COLO668 (cell line): ENCODE measurements at regions not wholly inside any gene's neighbourhood (a gene's known extent, or its start where the extent isn't known, plus 50 kb on each side); places are given as distances from the start of the nearest gene placed in this dataset.

Experiments
- DNase-seq: peaks from one replicate; lab custom pipeline; 2025; ENCODE audit not compliant: unreplicated experiment; lab: John Stamatoyannopoulos, UW

GRCh38 chr17:53891726-53892125, 69.0 kb downstream of the KIF2B start:
- no peak for DNase-seq

DNA sequence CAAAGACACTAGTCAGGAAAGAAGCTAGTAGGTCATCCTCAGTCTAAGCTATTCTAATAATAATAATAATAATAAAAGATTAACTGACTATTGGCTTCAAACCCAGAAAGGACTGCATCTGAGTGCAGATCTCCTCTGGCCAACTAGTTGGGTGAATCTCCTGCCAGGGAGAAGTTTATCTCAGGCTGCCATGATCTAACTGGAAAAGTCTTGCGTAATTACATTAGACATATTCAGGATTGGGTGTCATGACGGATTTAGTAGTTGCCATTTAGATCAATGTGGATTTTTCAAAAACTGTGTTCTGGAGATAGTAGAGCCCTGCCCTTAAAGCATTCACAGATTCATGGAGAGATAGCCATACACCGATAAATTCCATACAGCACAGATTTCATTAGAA, 69.5 kb downstream of the KIF2B start:
- no peak for DNase-seq

DNA sequence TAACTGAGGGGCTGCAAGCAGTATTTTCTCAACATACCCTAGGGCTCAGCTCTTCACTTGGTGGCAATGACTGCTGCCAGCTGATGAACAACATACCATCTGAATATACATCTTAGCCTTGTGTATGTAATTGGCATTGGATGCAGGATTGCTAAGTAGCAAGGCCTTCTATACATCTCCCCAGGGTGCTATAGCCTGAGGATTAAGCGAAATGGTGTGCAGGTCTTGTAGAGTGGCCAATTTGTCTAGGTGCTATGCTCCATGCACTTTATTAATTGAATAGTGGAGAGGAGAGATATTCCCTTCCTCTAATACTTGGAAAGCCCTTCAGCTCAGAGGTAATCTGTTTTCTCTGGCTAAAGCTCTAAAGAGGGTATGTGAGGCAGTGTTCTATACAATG, 71.9 kb downstream of the KIF2B start:
- DNase-seq, result no peak

DNA sequence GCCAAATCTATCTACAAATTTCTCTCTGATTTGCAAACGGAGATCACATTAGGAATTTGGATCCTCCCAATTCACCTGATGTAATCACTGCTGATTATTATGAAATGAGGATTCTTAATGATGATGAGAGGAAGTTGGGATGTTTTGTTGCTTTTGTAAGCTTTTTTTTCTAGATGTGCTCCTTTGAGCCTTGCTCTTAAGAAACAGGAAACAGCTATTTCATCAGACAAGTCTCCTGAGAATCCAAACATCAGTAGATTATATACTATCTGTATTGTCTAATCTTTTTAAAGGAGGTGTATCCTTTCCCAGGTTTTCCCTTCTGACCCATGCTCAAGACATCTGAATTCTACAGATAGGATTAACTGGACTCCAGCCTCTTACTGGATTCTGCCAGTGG, 73.3 kb downstream of the KIF2B start:
- no peak for DNase-seq

- no peak for DNase-seq
Measured at GRCh38 chr17:53900951-53901350, 78.2 kb downstream of the KIF2B start.

GRCh38 chr17:53907435-53907834, 84.7 kb downstream of the KIF2B start:
- no peak for DNase-seq

DNA sequence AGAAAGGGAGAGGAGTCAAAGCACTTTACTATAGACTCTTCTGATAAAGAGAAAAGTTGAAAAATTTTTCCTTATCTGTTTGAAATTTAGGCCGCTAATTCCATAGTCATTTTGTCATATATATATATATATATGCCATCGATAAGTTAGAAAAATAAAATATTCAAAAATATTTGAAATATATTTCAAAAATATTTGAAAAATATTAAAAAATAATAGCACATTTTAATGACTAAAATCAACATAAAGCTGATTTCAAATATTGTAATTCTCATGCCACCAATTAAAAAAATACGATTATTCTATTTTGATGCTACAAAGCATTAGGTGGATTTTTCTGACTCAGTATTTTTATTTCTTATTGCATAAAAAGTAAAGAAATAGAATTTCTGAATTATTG, 87.1 kb downstream of the KIF2B start:
- no peak for DNase-seq

- no peak for DNase-seq
Measured at GRCh38 chr17:53912117-53912516, 89.4 kb downstream of the KIF2B start.

DNA sequence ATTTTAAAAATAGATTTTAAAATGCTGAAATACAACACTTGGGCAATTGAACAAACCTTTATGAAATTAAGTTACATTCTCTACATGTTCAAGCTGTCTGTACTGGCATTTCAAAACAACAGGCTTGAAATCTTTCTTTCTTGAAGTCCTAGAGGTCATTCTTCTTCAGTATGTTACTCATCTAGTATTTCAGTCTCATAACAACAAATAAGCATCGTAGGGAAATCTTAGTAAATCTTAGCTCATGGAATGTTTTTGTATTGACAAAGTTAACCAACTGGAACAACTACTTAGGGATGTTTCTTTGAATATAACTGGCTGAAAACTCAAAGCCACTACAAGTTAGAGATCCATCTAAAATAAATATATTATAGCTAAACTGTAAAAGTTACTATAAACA, 96.6 kb downstream of the KIF2B start:
- no peak for DNase-seq

- DNase-seq, result no peak
Measured at GRCh38 chr17:53924530-53925455, 102.1 kb downstream of the KIF2B start.

GRCh38 chr17:53932386-53932785, 109.7 kb downstream of the KIF2B start:
- no peak for DNase-seq

GRCh38 chr17:53934931-53935330, 112.2 kb downstream of the KIF2B start:
- no peak for DNase-seq

GRCh38 chr17:53941231-53941630, 118.5 kb downstream of the KIF2B start:
- DNase-seq, result no peak

DNA sequence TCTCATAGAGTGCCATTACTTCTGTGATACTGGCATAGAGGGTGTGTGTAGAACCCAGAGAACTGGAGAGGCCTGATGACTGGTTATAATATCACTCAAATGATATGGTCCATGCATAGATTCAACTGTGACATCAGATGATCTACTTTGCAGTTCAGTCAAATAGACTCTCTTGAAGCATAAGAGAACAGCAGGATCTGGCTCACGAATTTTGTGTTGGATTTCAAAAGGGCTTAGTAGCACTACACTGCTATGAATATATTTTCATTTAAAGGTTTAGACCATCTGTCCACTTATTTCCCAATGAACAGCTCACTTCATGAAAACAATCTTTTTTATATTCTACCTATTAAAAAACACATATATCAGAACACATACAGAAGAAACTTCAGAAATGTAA, 119.7 kb downstream of the KIF2B start:
- DNase-seq, result no peak

DNA sequence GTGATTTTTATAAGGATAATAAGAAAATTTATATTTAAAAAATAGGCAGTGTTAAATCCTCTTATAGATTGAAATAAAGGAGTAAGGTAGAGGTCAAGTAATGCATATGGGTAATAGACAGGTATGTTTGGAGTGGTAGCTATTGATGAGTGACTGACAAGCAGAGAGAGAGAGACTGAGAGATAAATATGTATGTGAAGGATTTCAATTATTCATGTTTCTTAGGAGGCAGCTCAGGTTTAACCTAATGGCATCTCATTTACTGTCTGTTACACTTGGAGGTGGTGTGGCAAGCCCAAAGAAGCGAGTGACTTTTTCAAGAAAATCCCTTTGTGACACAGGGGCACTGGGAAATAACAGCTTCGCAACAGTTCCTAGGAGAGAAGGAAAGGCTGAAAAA, 120.2 kb downstream of the KIF2B start:
- no peak for DNase-seq

DNA sequence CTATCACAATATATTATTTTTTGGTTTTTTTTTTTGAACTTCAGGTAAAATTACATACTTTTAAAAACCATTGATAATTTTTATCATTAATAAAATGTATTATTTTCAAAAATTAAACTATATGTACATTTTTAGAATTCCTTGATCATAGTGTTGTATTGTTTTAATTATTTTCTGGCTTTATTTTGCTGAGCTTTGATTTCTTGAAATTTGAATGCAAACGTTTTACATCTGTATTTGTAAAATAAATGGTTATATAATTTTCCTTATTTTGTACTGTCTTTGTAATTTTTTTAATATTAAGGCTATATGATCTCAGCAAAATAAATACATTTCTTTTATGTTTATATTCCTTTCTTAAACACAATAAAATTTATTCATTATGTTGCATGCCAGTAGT, 125.6 kb downstream of the KIF2B start:
- no peak for DNase-seq

- DNase-seq, result no peak
Measured at GRCh38 chr17:53949473-53950090, 126.9 kb downstream of the KIF2B start.

DNA sequence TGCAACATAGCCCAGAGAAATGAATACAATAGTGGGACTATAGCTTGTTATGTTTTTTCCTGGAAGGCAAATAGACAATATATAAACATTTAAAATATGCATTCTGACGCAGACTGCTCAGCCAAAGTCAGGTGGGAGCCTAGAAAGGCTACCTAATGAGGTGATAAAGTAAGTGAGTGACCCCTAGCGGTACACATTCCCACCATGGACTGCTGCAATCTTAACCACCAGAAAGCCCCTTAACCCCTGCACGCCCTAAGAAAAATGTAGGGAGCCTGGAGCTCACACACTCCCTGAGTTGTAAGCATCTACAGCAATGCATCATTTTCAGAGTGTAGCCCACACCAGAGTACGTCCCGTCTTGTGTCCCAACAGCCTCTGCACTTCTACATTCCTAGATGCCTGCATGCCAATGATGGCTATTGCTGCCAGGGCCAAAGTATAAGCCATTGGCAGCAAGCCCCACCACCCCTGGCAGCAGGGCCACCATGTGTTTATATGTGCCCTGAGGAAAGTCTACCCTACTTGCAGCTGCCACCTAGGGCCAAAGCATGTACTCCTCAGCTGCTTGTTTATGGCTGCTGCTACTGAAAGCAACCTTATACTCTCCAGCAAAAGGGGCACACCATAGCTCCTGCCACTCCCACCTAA, 127.6 kb downstream of the KIF2B start:
- DNase-seq, result no peak

DNA sequence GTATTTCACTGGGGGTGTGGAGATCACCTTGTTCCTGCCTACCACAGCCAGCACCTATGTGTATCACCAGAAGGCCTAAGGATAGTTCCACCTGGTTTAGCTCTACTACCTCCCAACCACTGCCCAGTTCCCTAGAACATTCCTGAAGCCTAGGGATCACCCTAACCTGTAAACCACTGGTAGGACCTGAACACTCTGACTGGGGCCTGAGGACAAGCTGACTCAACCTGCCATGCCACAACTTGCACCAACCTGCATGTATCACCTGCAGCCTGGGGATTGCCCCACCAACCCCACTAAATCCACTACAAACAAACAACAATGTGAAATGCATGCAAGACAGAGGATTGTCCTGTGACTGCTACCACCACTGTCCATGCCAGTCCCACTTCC, 128.1 kb downstream of the KIF2B start:
- no peak for DNase-seq

DNA sequence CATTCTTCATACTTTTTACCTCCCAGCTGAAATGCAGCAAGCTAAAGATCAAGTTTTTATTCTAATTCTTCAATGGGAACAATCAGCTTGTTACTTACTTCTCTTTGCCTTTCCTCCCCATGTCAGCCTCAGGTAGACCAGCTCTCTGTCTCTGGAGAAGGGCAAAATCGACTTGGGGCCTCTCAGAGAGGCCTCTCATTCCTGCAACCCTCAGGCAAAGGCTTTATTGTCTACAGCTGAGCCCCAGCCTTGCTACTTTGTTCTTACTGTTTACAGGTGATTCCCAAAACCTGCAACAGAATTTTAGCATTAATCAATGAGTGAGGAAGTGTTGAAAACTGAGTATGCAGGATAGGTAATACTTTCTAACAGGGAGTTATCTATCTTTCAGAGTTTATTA, 148.6 kb downstream of the KIF2B start:
- DNase-seq, result no peak

GRCh38 chr17:53979991-53980390, 157.3 kb downstream of the KIF2B start:
- DNase-seq, result no peak

GRCh38 chr17:53996131-53996530, 173.4 kb downstream of the KIF2B start:
- DNase-seq, result no peak
